ENCODE measurements at regions not wholly inside any gene's neighbourhood (a gene's known extent, or its start where the extent isn't known, plus 50 kb on each side); places are given as distances from the start of the nearest gene placed in this dataset.

GRCh38 chr7:156101355-156101754 is 289.1 kb upstream of the SHH start:
- no peaks in the 10 kb centered on the region for H3K27me3 ChIP-seq (ENCODE audit: insufficient read depth, low read depth, low read length)
- no peaks in the 10 kb centered on the region for H3K9me2 ChIP-seq (ENCODE audit: insufficient read depth, low read length)
- no peaks in the 10 kb centered on the region for H4K20me1 ChIP-seq (ENCODE audit: insufficient read depth)
- H3K4me3 ChIP-seq (ENCODE audit: low read length): no peak overlapping the region
- no peaks in the 10 kb centered on the region for H3K9me3 ChIP-seq (ENCODE audit: low read length)
- no peaks in the 10 kb centered on the region for H3K79me2 ChIP-seq (replicated peaks; ENCODE audit: insufficient read depth, low read length)
- H3K4me2 ChIP-seq (ENCODE audit: low read length): no peak overlapping the region
- TF ChIP-seq EP300 (conservative IDR thresholded peaks at IDR 0.05; ENCODE audit: poor library complexity, severe bottlenecking): no peak
- no peak for TF ChIP-seq RAD21 (conservative IDR thresholded peaks at IDR 0.05)
- TF ChIP-seq REST (IDR thresholded peaks at IDR 0.05; ENCODE audit: borderline replicate concordance): no peak
- TF ChIP-seq EZH2 (IDR thresholded peaks at IDR 0.05; ENCODE audit: borderline replicate concordance, insufficient read depth, low read length, poor library complexity, severe bottlenecking): no peak
- TF ChIP-seq SMC3 (conservative IDR thresholded peaks at IDR 0.05; ENCODE audit: poor library complexity): no peak
- TF ChIP-seq POLR2AphosphoS5 (IDR thresholded peaks at IDR 0.05): no peak
- TF ChIP-seq MXI1 (conservative IDR thresholded peaks at IDR 0.05; ENCODE audit: poor library complexity, severe bottlenecking): no peak
- no peak for TF ChIP-seq CTCF (IDR thresholded peaks at IDR 0.05; ENCODE audit: poor library complexity, severe bottlenecking)
- TF ChIP-seq TAF1 (IDR thresholded peaks at IDR 0.05; ENCODE audit: low read depth): no peak
- no peaks in the 10 kb centered on the region for H3F3A ChIP-seq (ENCODE audit: insufficient read depth, low read length, poor library complexity, severe bottlenecking)
- no peaks in the 10 kb centered on the region for H3K36me3 ChIP-seq (ENCODE audit: insufficient read depth, low read length)
- H2AFZ ChIP-seq (ENCODE audit: low read depth, low read length): no peak overlapping the region
- no peak overlapping the region for H3K9ac ChIP-seq (ENCODE audit: low read length)
- H3K27ac ChIP-seq (ENCODE audit: low read length): no peak overlapping the region

- H4K20me1 ChIP-seq (ENCODE audit: insufficient read depth): no peaks in the 10 kb centered on the region
- H3K27ac ChIP-seq (ENCODE audit: low read length): no peak overlapping the region
- no peaks in the 10 kb centered on the region for H3K27me3 ChIP-seq (ENCODE audit: insufficient read depth, low read depth, low read length)
- no peak for TF ChIP-seq TAF1 (IDR thresholded peaks at IDR 0.05; ENCODE audit: low read depth)
- TF ChIP-seq EZH2 (IDR thresholded peaks at IDR 0.05; ENCODE audit: borderline replicate concordance, insufficient read depth, low read length, poor library complexity, severe bottlenecking): no peak
- no peak for TF ChIP-seq RAD21 (conservative IDR thresholded peaks at IDR 0.05)
- TF ChIP-seq EP300 (conservative IDR thresholded peaks at IDR 0.05; ENCODE audit: poor library complexity, severe bottlenecking): no peak
- H2AFZ ChIP-seq (ENCODE audit: low read depth, low read length): no peak overlapping the region
- no peaks in the 10 kb centered on the region for H3K9me2 ChIP-seq (ENCODE audit: insufficient read depth, low read length)
- no peaks in the 10 kb centered on the region for H3K36me3 ChIP-seq (ENCODE audit: insufficient read depth, low read length)
- H3K79me2 ChIP-seq (replicated peaks; ENCODE audit: insufficient read depth, low read length): no peaks in the 10 kb centered on the region
- no peak overlapping the region for H3K4me3 ChIP-seq (ENCODE audit: low read length)
- H3K4me2 ChIP-seq (ENCODE audit: low read length): no peak overlapping the region
- H3F3A ChIP-seq (ENCODE audit: insufficient read depth, low read length, poor library complexity, severe bottlenecking): no peaks in the 10 kb centered on the region
- H3K9me3 ChIP-seq (ENCODE audit: low read length): no peaks in the 10 kb centered on the region
- H3K9ac ChIP-seq (ENCODE audit: low read length): no peak overlapping the region
Measured at GRCh38 chr7:156100086-156100485, 287.8 kb upstream of the SHH start.

All from neural cell (in vitro differentiated cells).